HG02938 (cell line): ENCODE measurements at regions not wholly inside any gene's neighbourhood (a gene's known extent, or its start where the extent isn't known, plus 50 kb on each side); places are given as distances from the start of the nearest gene placed in this dataset.

Source experiments
- ATAC-seq: cut with Tn5 transposase; IDR thresholded peaks from one replicate; pipeline ENCODE4 v1.9.1; 2021; ENCODE audit warnings: mild to moderate bottlenecking, moderate library complexity; ENCODE audit not compliant: unreplicated experiment

- ATAC-seq, result no peak
Observed at GRCh38 chr2:173629076-173629475, 274.4 kb downstream of the CDCA7 start.

DNA sequence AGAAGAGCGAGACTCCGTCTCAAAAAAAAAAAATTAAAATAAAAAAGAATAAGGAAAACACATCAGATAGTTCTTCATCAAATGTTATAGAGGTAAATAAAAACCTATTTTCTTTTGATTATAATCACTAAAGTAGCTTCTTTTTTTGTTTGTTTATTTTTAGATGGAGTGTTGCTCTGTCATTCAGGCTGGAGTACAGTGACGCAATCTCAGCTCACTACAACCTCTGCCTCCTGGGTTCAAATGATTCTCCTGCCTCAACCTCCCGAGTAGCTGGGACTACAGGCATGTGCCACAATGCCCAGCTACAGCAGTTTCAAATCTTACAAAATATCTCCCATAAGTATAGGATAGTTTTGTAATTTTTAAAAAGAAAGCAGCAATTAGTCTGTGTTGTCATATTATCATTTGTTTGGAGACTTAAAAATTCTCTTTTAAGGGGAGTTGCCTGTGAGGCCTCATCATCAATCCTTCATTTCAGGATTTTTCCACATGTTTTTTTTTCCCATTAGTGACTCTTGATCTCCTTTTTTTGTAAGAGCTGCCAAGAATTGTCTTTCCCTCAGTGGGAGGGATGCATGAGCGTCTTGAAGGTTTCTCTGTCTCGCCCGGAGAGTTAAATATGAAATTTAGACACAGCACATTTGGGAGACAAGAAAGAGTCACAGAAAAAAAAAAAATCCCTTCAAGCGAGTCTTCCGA, 275.9 kb downstream of the CDCA7 start:
- no peak for ATAC-seq

- no peak for ATAC-seq
Observed at GRCh38 chr2:173631127-173631460, 276.4 kb downstream of the CDCA7 start.

DNA sequence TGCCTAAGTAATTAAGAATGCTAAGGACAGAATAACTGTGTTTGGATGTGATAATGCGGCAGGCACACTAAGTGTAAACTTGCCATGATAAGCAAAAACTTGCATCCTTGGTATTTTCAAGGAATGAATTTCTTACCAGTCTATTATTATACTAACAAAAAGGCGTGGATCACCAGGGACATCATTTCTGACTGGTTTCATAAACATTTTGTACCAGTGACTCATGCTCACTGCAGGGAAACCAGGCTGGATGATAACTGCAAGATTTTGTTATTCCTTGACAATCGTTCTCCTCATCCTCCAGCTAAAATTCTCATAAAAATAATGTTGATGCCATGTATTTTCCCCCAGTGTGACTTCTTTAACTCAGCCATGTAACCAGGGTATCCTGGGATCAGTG, 289.5 kb downstream of the CDCA7 start:
- no peak for ATAC-seq

GRCh38 chr2:173647681-173648311, 293.1 kb downstream of the CDCA7 start:
- ATAC-seq, result no peak

- ATAC-seq, result no peak
Observed at GRCh38 chr2:173648816-173649215, 294.1 kb downstream of the CDCA7 start.

DNA sequence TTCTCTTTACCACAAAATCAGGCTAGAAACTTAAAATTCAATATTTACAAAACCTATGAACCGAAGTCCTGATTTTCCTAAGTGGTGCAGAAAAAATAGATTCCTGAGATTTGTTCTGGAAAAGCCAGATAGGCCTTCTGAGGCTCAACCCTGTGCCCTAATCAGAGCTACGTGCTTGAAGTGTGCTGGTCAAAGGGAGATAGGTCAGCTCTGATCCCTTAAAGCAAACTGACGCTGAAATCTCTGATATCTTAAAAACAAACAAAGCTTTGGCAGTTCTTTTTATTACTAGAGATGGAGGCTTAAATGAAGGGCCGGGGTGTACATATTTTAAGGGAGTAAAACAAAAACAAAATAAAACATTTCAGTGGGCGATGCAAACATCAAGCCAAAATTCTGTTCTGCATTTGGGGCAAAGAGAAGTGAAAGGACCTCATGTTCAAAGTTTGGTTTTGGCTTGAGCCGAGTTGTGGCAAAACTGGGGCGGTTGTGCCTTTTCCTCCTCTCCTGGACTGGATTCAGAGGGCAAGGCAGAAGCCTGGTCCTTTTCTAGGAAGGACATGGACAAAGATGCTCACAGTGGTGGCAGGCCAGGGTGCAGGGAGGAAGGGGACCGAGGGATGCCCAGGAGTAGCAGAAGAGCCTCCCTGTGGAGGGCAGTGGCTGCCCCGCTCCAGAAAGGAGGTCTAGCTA, 295.0 kb downstream of the CDCA7 start:
- no peak for ATAC-seq

- no peak for ATAC-seq
Observed at GRCh38 chr2:173651891-173652290, 297.2 kb downstream of the CDCA7 start.

GRCh38 chr2:173652311-173652710, 297.6 kb downstream of the CDCA7 start:
- ATAC-seq, result no peak

- no peak for ATAC-seq
Observed at GRCh38 chr2:173652767-173653431, 298.2 kb downstream of the CDCA7 start.

DNA sequence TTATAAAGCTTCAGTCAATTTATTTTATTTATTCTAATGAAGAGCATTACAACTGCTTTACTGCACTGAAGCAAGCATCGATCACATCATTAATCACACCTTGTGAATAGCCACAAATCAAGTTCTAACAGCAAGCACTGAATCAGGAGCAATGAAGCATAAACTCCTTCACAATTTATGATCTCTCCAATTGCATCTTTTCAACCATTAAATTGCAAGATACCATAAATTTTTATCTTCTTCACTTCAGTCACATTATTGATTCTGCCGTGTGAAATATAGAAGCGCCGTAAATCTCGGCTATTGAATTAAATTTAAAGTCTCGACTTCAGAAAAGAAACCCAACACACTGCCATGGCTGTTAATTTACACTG, 298.7 kb downstream of the CDCA7 start:
- no peak for ATAC-seq

DNA sequence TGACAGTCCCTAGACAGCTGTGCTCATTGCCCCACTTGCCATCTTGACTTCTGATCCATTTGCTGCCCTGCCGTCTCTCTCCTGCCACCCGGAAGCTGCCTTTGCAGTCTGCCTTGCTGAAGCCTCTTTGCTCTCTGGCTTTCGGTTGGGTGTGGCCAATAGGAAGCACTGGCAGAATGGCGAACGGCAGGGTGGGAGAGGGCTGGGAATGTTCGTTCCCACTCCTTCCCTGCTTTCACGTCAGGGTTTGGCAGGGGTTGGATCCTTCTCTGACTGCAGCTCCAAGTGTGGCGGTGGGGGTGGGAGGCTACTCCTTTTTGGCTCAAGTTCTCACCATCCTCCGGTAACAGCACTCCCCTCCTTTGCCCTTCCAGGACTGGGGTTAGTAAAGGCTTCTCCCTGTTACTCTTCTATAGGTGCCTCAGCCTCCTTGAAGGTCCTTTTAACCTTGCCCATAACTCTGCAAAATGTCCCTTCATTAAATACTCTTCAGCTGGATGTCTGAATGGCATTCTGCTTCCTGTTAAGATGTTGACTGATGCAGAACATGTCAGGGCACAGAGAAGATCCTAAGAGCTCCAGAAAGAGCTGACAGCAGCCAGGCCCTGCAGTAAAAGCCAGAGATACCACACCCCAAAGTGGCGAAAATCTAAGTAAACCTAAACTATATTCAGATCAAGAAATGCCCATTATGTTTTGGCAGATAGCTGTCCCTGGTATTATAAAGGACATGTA, 299.7 kb downstream of the CDCA7 start:
- ATAC-seq, result no peak

DNA sequence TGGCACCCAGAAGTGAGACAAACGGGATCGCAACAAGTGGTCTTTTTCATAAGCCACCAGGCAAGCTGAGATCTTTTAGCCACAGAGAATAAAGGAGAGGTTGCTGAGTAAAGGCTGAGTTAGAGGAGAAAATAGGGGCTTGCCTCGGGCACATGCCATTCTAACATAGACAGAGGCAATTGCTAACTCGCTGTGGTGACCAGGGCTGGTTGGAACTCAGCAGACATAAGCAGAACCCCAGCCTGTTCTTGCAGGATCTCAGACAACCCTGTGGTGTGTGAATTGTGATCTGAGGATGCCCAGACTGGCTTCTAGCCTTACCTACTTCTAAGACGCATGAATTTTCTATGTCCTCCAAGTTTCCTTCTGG, 300.2 kb downstream of the CDCA7 start:
- no peak for ATAC-seq

DNA sequence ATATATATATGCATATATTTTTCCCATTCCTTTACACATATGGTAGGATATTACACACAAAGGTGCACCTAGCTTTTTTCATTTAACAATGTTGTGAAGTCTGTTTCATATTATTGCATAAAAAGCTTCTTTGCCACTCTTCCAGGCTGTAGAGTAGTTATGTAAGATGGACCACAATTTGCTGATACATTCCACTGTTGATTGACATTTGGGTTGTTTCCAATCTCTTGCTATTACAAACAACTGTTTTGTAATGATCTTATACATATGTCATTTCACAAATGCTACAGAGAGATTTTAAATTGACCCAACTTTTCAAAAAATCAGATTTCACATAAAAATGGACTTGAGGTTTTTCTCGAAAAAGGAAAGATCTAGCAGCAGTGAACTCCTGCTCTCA, 301.4 kb downstream of the CDCA7 start:
- ATAC-seq, result no peak

GRCh38 chr2:173657996-173658717, 303.5 kb downstream of the CDCA7 start:
- no peak for ATAC-seq

- ATAC-seq, result no peak
Observed at GRCh38 chr2:173658946-173659371, 304.3 kb downstream of the CDCA7 start.

DNA sequence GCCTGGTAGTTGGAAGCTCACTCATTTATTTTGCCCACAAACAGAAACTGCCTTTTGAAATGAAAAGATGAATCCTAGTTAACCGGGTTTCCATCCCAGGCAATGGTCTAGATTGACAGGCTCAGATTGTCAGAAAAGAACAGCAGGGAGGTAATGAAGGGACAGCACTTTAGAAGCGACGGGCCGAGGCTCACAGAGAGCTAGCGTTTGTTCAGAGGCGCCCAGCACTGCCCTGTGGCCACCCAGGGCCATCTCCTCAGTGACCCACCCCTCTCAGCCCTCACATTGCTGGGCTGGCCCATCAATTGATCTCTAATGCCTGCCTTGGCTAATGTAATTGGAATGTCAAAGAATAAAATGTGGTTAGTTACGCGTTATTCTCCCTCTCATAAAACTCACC, 304.8 kb downstream of the CDCA7 start:
- no peak for ATAC-seq

GRCh38 chr2:173661586-173661985, 303.6 kb downstream of the SP3 start:
- ATAC-seq, result no peak

- ATAC-seq, result no peak
Observed at GRCh38 chr2:173663353-173663752, 301.8 kb downstream of the SP3 start.

DNA sequence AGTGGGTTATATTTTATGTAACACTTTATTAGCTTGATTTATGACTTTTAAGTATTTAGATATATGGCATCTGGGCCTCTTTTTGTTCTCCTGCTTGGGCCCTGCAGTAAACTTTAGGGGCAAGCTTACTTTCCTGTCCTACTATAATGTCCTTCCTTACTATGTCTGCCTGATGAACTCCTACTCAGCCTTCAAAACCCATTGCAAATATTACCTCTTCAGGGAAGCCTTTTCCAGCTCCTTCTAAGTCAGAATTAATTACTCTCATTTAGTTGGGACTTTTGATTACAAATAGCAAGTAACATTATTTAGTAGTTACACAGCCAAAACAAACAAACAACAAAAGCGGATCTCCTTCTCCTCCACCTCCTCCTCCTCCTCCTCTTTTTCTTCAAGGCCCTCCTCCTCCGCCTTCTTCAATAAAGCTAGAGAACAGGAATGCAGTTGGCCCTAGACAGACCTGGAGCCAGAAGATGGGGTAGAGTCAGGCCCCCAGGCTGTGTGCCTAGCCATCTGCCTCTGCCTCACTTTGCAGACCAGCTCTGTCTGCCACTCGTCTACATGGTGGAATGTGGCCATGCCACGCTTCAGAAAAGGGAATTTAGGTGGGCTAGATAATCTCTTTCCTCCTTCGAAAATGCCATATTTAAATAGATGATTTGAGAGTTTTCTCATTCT, 301.2 kb downstream of the SP3 start:
- no peak for ATAC-seq
